Kidney (tissue), 13 donors: ENCODE measurements at regions not wholly inside any gene's neighbourhood (a gene's known extent, or its start where the extent isn't known, plus 50 kb on each side); places are given as distances from the start of the nearest gene placed in this dataset.

ENCODE experiments used
- DNase-seq, 5 donors: peaks; one replicate each; pipeline ENCODE4 v3.0.0-alpha.2; 2013 to 2020
- FAIRE-seq: peaks from 2 replicates; lab custom pipeline; 2012; peaks lifted over from hg19 to GRCh38; lab: Jason Lieb, UNC
- H3K27ac ChIP-seq, 2 donors: one replicate each; pipeline ENCODE4 v1.7.0; 2013; ENCODE audit warnings: low read depth in 2 of 2, low read length in 2 of 2, inconsistent platforms in 1 of 2
- H3K27me3 ChIP-seq: one replicate; pipeline ENCODE4 v1.7.1; 2013; ENCODE audit warnings: low read length, inconsistent platforms; ENCODE audit not compliant: control insufficient read depth, insufficient read depth
- H3K36me3 ChIP-seq, 3 donors: one replicate each; pipeline versions ENCODE4 v1.7.0 to v1.7.1; 2013; ENCODE audit warnings: low read length in 3 of 3, control low read depth in 1 of 3, inconsistent platforms in 1 of 3; ENCODE audit not compliant: insufficient read depth in 3 of 3, control insufficient read depth in 2 of 3
- H3K4me1 ChIP-seq, 3 donors: one replicate each; pipeline versions ENCODE4 v1.7.0 to v1.7.1; 2013; ENCODE audit warnings: low read length in 3 of 3, inconsistent platforms in 1 of 3, low read depth in 1 of 3; ENCODE audit not compliant: control insufficient read depth in 2 of 3, insufficient read depth in 2 of 3
- H3K4me3 ChIP-seq, 3 donors: one replicate each; pipeline versions ENCODE4 v1.7.0 to v1.8.1; 2013; ENCODE audit warnings: low read length in 3 of 3, control low read depth in 1 of 3, inconsistent platforms in 1 of 3
- H3K9ac ChIP-seq, 3 donors: one replicate each; pipeline versions ENCODE4 v1.7.0 to v1.7.1; 2013; ENCODE audit warnings: low read length in 3 of 3, control low read depth in 1 of 3, inconsistent platforms in 1 of 3
- H3K9me3 ChIP-seq, 3 donors: one replicate each; pipeline versions ENCODE4 v1.7.0 to v1.7.1; 2013; ENCODE audit warnings: low read length in 3 of 3, control low read depth in 1 of 3, inconsistent platforms in 1 of 3; ENCODE audit not compliant: control insufficient read depth in 2 of 3, insufficient read depth in 1 of 3
- CTCF ChIP-seq: IDR thresholded peaks from 3 replicates; pipeline ENCODE4 v1.5.1; 2012; ENCODE audit warnings: mild to moderate bottlenecking, moderate library complexity, borderline replicate concordance; ENCODE audit not compliant: insufficient read depth; ENCODE audit errors: extremely low read depth
- intact Hi-C: fragments of 100-400 bp; cut with DNase I; formaldehyde crosslinking; loops from one replicate; pipeline ENCODE4 v1.11.1; 2022
- donor health status: control.
- donor health status: control.
- donor health status: control.
- donor health status: control.
- donor health status: control.
- donor health status: DM: yes; HTN: yes; CAD: no.
- donor health status: Normal renal cell carcinoma (clear cell type).

GRCh38 chr12:114254998-114255397 lies 150.9 kb downstream of the TBX5 start:
- Histone ChIP-seq H3K36me3 (no peaks in the 10 kb centered on the region), H3K9ac (no peak overlapping the region), H3K4me1 (no peaks in the 10 kb centered on the region), H3K27ac (no peak overlapping the region), H3K4me3 (no peak overlapping the region), H3K27me3 (no peaks in the 10 kb centered on the region), H3K9me3 (no peaks in the 10 kb centered on the region)
- no peak for FAIRE-seq
- intact Hi-C loops, result no loop called here
- DNase-seq, result no peak
- TF ChIP-seq CTCF, result no peak

GRCh38 chr12:114253976-114254778 lies 151.8 kb downstream of the TBX5 start:
- intact Hi-C loops, result no loop called here
- no peak overlapping the region for H3K27ac ChIP-seq

GRCh38 chr12:114248527-114248926 lies 157.4 kb downstream of the TBX5 start:
- H3K36me3 ChIP-seq, result no peaks in the 10 kb centered on the region
- no peaks in the 10 kb centered on the region for H3K27me3 ChIP-seq
- no peak for TF ChIP-seq CTCF
- H3K9ac ChIP-seq, result no peak overlapping the region
- H3K9me3 ChIP-seq, result no peaks in the 10 kb centered on the region
- no peak overlapping the region for H3K4me3 ChIP-seq
- intact Hi-C loops, result no loop called here
- FAIRE-seq, result no peak
- no peak for DNase-seq
- no peak overlapping the region for H3K27ac ChIP-seq
- no peaks in the 10 kb centered on the region for H3K4me1 ChIP-seq

More at GRCh38 chr12:114253976-114254778, 151.8 kb downstream of the TBX5 start:
- FAIRE-seq, result no peak
- Histone ChIP-seq H3K4me1 (no peaks in the 10 kb centered on the region), H3K4me3 (no peak overlapping the region), H3K36me3 (no peaks in the 10 kb centered on the region), H3K9me3 (no peaks in the 10 kb centered on the region), H3K27me3 (no peaks in the 10 kb centered on the region), H3K9ac (no peak overlapping the region)
- TF ChIP-seq CTCF, result no peak
- DNase-seq, result no peak
